GM13977 (cell line): ENCODE measurements at regions not wholly inside any gene's neighbourhood (a gene's known extent, or its start where the extent isn't known, plus 50 kb on each side); places are given as distances from the start of the nearest gene placed in this dataset.

Experiments
- DNase-seq: peaks from one replicate; pipeline ENCODE4 v3.0.0; 2012; ENCODE audit warnings: low spot score
- in situ Hi-C: fragments of 300-500 bp; cut with MboI; formaldehyde crosslinking; loops from one replicate; pipeline ENCODE4 v1.12.0; 2022; ENCODE audit warnings: low sequenced_read_pairs, low pct_unique_long_range_greater_than_20kb, mixed read lengths, inconsistent platforms; ENCODE audit not compliant: unreplicated experiment
- TF ChIP-seq, protein P1 (sequence below): IDR thresholded peaks from 2 replicates; pipeline ENCODE4 v1.5.1; 2012; ENCODE audit warnings: mild to moderate bottlenecking, control low read depth; ENCODE audit not compliant: insufficient read depth; ENCODE audit errors: extremely low read depth, missing control alignments

DNA sequence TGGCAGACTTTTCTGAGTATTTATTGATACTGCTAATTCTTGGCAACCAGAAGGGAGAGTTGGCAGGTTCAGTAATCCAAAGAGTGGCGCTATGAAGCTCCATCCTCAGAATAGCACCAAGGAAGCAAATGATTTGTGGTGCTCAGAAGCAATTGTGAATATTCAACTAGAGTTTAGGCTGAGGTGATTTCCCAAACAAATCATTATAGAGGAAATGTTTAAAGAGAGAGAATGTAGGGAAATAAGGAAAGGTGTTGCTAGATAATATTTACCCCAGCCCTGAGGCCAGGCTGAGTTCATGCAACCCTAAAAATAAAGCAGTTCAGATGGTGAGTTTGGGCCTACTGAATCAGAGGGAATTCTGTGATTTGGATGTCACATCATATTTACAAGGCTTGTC lies 363.4 kb upstream of the PLXNA2 start:
- DNase-seq = no peak
- TF ChIP-seq, protein P1, sequence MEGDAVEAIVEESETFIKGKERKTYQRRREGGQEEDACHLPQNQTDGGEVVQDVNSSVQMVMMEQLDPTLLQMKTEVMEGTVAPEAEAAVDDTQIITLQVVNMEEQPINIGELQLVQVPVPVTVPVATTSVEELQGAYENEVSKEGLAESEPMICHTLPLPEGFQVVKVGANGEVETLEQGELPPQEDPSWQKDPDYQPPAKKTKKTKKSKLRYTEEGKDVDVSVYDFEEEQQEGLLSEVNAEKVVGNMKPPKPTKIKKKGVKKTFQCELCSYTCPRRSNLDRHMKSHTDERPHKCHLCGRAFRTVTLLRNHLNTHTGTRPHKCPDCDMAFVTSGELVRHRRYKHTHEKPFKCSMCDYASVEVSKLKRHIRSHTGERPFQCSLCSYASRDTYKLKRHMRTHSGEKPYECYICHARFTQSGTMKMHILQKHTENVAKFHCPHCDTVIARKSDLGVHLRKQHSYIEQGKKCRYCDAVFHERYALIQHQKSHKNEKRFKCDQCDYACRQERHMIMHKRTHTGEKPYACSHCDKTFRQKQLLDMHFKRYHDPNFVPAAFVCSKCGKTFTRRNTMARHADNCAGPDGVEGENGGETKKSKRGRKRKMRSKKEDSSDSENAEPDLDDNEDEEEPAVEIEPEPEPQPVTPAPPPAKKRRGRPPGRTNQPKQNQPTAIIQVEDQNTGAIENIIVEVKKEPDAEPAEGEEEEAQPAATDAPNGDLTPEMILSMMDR = no peak
- in situ Hi-C loops = no loop called here

DNA sequence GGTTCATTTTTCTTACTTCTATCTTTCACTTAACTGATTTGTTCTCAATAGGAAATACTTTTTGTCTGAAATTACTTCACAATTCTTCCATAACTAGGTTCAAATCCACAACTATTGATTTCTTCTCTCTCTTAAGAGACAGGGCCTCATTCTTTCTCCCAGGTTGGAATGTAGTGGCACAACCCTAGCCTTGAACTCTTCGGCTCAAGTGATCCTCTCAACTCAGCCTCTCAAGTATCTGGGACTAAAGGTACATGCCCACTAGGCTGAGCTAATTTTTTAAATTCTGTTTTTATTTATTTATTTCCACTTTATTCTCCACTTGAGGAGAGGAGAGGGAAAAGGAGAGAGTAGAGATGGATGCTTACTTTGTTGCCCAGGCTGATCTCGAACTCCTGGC lies 370.4 kb upstream of the PLXNA2 start:
- in situ Hi-C loops = no loop called here
- DNase-seq = no peak
- TF ChIP-seq, protein P1 = no peak

DNA sequence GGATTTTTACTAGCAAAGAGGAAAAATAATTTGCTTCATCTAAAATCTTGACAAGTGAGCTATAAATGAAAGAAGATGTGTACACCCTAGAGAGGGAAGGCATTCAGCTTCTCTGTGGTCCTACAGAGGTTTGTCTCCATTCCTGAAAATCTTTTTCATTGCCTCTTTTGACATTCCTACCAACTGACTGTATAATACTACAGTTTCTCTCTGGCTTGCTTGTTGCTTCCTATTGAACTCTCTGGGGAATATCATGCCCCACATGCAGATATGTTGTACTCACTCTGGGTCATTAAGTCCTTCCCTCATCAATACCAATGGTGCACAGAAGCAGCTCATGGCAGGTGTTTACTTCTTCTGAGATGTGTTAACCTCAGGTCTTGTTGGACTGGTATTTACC lies 371.2 kb upstream of the PLXNA2 start:
- TF ChIP-seq, protein P1 = no peak
- no peak for DNase-seq
- in situ Hi-C loops = no loop called here

DNA sequence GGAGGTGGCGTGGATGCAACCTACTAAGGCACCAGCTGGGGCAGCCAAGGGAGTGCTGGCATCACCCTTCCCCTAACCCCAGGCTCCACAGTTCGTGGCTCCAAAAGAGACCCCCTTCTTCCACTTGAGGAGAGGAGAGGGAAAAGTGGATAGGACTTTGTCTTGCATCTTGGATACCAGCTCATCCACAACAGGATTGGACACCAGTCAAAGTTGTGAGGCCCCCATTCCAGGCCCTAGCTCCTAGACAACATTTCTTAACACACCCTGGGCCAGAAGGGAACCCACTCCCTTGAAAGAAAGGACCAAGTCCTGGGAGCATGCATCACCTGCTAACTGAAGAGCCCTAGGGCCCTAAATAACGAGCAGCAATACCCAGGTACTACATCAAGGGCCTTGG lies 372.6 kb upstream of the PLXNA2 start:
- DNase-seq = no peak
- in situ Hi-C loops = no loop called here
- TF ChIP-seq, protein P1 = no peak

DNA sequence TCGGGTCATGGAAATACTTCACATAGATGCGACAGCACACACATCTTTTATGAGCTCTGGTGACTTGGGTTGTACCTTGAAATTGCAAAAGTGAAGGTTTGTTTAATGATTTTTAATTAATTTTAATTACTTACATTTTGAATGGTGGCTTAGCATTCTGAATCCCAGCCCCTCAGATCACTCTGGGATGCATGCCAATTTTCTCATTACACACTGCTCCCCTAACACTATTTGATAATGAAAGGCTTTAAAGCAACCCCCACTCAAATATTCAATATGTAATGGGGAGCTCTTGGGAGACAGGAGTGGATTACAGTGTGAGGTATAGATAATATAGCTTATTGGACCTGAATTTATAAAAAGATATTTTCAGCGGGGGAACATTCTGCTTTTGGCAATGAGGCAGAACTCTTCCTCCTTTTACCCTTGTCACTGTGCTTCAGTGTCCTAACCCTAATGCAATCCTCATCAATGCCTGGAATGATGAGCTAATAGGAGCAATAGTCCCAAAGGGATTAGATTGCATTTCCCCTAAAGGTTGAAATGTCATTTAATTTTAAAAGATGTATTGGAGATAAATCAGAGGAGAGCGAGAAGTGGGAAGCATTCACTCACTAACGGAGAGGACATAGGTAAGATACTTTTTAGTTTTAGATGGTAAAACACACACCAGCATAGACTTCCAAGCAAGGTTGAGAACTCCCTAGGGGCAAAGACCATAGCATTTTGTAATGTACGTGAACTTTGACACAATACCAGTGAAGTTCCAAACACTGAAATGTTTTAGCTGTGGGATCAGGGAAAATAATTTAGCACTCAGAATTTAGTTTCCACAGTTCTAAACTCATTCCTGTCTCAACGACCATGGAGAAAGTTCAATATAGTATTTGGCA lies 384.1 kb upstream of the PLXNA2 start:
- TF ChIP-seq, protein P1 = no peak
- in situ Hi-C loops = no loop called here
- no peak for DNase-seq

DNA sequence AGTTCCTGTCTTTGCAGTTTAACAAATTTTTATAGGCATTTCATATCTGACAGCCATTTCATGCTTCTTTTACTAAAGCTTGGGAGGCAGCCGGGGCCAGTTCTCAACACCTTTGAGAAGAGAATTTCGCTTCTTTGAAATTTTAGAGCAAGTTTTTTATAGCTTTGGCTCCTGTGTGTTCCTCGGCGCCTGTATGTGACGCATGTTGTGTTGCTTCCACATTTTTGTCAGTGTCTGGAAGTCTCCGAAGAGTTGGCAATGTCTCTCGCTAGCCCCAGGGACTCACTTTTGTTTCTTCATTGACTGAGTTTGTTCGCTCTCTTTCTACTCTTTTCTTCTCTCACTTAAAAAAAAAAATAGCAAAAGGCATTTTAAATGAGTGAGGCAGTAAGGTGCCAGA lies 386.9 kb upstream of the PLXNA2 start:
- in situ Hi-C loops = no loop called here
- DNase-seq = no peak
- TF ChIP-seq, protein P1 = no peak

DNA sequence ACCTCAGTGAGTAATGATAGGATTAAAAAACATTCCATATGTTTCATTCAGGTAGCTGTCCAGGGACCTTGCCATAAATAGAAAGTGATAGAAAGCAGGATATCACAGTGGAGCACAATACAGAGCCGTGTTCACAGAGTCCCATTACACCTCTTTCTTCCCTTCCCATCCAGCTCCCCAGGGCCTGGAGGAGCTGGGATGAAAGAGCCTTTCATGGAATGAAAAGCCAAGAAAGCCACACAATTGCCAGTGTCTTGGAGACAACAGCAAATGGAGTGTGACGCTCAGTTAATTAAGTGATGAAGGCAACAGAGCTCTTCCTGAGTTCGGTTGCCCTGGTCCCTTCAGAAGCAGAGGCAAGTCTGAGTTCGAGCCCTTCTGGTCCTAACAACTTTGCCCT lies 387.3 kb upstream of the PLXNA2 start:
- DNase-seq = no peak
- in situ Hi-C loops = no loop called here
- TF ChIP-seq, protein P1 = no peak
